HUES64 (cell line): ENCODE measurements at regions not wholly inside any gene's neighbourhood (a gene's known extent, or its start where the extent isn't known, plus 50 kb on each side); places are given as distances from the start of the nearest gene placed in this dataset.
A peak's percentile ranks its signal among the peaks of the same experiment; 100 is the strongest.
"Not testable (repeated sequence)": the region's sequence is repeated elsewhere in the genome, so short reads cannot be mapped to it uniquely, and the experiment has no call there.

Experiments used
- H3K27ac ChIP-seq: 2 replicates; pipeline ENCODE4 v1.7.0; 2013; ENCODE audit warnings: low read depth, low read length, inconsistent platforms
- H3K27me3 ChIP-seq: 2 replicates; pipeline ENCODE4 v1.6.1; 2013; ENCODE audit warnings: mild to moderate bottlenecking, low read length; ENCODE audit not compliant: insufficient read depth
- H3K36me3 ChIP-seq: 2 replicates; pipeline ENCODE4 v1.6.1; 2013; ENCODE audit warnings: mild to moderate bottlenecking, low read length; ENCODE audit not compliant: insufficient read depth
- H3K4me1 ChIP-seq: 2 replicates; pipeline ENCODE4 v1.6.1; 2013; ENCODE audit warnings: mild to moderate bottlenecking, low read length, moderate library complexity; ENCODE audit not compliant: insufficient read depth
- H3K4me3 ChIP-seq: 2 replicates; pipeline ENCODE4 v1.5.1; 2013; ENCODE audit warnings: mild to moderate bottlenecking, low read length, moderate library complexity
- H3K9ac ChIP-seq: 2 replicates; pipeline ENCODE4 v1.6.1; 2013; ENCODE audit warnings: mild to moderate bottlenecking, low read depth, low read length
- H3K9me3 ChIP-seq: 2 replicates; pipeline ENCODE4 v1.6.1; 2013; ENCODE audit warnings: low read depth, low read length; ENCODE audit not compliant: insufficient read depth
- WGBS: fragments of 150-250, 120-280 bp; methylation state at CpG from one replicate; pipeline ENCODE4 v1.1.7; 2013; ENCODE audit warnings: missing lambda C conversion rate; 5-methylcytosine and 5-hydroxymethylcytosine counted together

GRCh38 chr2:207334301-207334623 lies 168.5 kb upstream of the KLF7 start:
- no peaks in the 10 kb centered on the region for H3K9me3 ChIP-seq
- H3K9ac ChIP-seq = peak overlapping the region; percentile 76
- peaks cover 50% of the 10 kb centered on the region for H3K4me1 ChIP-seq
- WGBS = 35% methylated on average over 8 of the region's 8 CpGs
- H3K27me3 ChIP-seq = no peaks in the 10 kb centered on the region
- peak overlapping the region; percentile 96 for H3K27ac ChIP-seq
- peak overlapping the region; percentile 35 for H3K4me3 ChIP-seq
- no peaks in the 10 kb centered on the region for H3K36me3 ChIP-seq

GRCh38 chr2:207334624-207335371 lies 169.1 kb upstream of the KLF7 start:
- no peaks in the 10 kb centered on the region for H3K27me3 ChIP-seq
- WGBS = 7% methylated on average over 18 of the region's 20 CpGs
- peak overlapping the region; percentile 35 for H3K4me3 ChIP-seq
- H3K27ac ChIP-seq = peak overlapping the region; percentile 96
- H3K9ac ChIP-seq = peak overlapping the region; percentile 76
- H3K9me3 ChIP-seq = no peaks in the 10 kb centered on the region
- no peaks in the 10 kb centered on the region for H3K36me3 ChIP-seq
- peaks cover 48% of the 10 kb centered on the region for H3K4me1 ChIP-seq

- 72% methylated on average over 2 of the region's 6 CpGs for WGBS
These were observed 171.8 kb upstream of the KLF7 start for GRCh38 chr2:207337234-207338219.

GRCh38 chr2:207338220-207338607 lies 172.5 kb upstream of the KLF7 start:
- no peak overlapping the region for H3K4me3 ChIP-seq
- H3K36me3 ChIP-seq = no peaks in the 10 kb centered on the region
- H3K27ac ChIP-seq = no peak overlapping the region
- 81% methylated on average over 3 of the region's 3 CpGs for WGBS
- H3K27me3 ChIP-seq = no peaks in the 10 kb centered on the region
- H3K9me3 ChIP-seq = no peaks in the 10 kb centered on the region
- H3K9ac ChIP-seq = no peak overlapping the region
- H3K4me1 ChIP-seq = peaks cover 58% of the 10 kb centered on the region

More at GRCh38 chr2:207337234-207338219, 171.8 kb upstream of the KLF7 start:
- Histone ChIP-seq H3K4me3 (no peak overlapping the region), H3K9me3 (no peaks in the 10 kb centered on the region), H3K27me3 (no peaks in the 10 kb centered on the region), H3K4me1 (peaks cover 58% of the 10 kb centered on the region), H3K27ac (no peak overlapping the region), H3K9ac (no peak overlapping the region), H3K36me3 (no peaks in the 10 kb centered on the region)

GRCh38 chr2:207338610-207339009 lies 172.9 kb upstream of the KLF7 start:
- Histone ChIP-seq H3K27me3 (no peaks in the 10 kb centered on the region), H3K4me1 (peaks cover 55% of the 10 kb centered on the region), H3K36me3 (no peaks in the 10 kb centered on the region), H3K27ac (no peak overlapping the region), H3K4me3 (no peak overlapping the region), H3K9me3 (no peaks in the 10 kb centered on the region), H3K9ac (no peak overlapping the region)
- 91% methylated on average over 2 of the region's 3 CpGs for WGBS

GRCh38 chr2:207341112-207341750 lies 175.5 kb upstream of the KLF7 start:
- Histone ChIP-seq H3K9me3 (no peaks in the 10 kb centered on the region), H3K27me3 (no peaks in the 10 kb centered on the region), H3K4me1 (peaks cover 30% of the 10 kb centered on the region), H3K27ac (no peak overlapping the region), H3K9ac (no peak overlapping the region), H3K4me3 (no peak overlapping the region), H3K36me3 (no peaks in the 10 kb centered on the region)
- 80% methylated on average over 8 of the region's 9 CpGs for WGBS

GRCh38 chr2:207341804-207342203 lies 176.1 kb upstream of the KLF7 start:
- H3K36me3 ChIP-seq = no peaks in the 10 kb centered on the region
- peaks cover 24% of the 10 kb centered on the region for H3K4me1 ChIP-seq
- H3K27ac ChIP-seq = no peak overlapping the region
- no peak overlapping the region for H3K4me3 ChIP-seq
- no peaks in the 10 kb centered on the region for H3K27me3 ChIP-seq
- H3K9ac ChIP-seq = no peak overlapping the region
- no peaks in the 10 kb centered on the region for H3K9me3 ChIP-seq

GRCh38 chr2:207344596-207345394 lies 179.0 kb upstream of the KLF7 start:
- 90% methylated on average over 12 of the region's 12 CpGs for WGBS
- H3K27ac ChIP-seq, H3K27me3 ChIP-seq, H3K9ac ChIP-seq, H3K4me3 ChIP-seq, H3K36me3 ChIP-seq, H3K9me3 ChIP-seq: not testable (repeated sequence)
- H3K4me1 ChIP-seq = peaks cover 11% of the 10 kb centered on the region

GRCh38 chr2:207351171-207351570 lies 178.6 kb upstream of the CREB1 start:
- Histone ChIP-seq H3K9ac (no peak overlapping the region), H3K36me3 (no peaks in the 10 kb centered on the region), H3K27ac (no peak overlapping the region), H3K4me3 (no peak overlapping the region), H3K4me1 (no peaks in the 10 kb centered on the region), H3K9me3 (no peaks in the 10 kb centered on the region), H3K27me3 (no peaks in the 10 kb centered on the region)
- WGBS = 100% methylated on average over 1 of the region's 1 CpG

GRCh38 chr2:207352978-207353671 lies 176.6 kb upstream of the CREB1 start:
- Histone ChIP-seq H3K27ac (no peak overlapping the region), H3K4me1 (no peaks in the 10 kb centered on the region; the same call in 1 of the 2 replicates), H3K27me3 (no peaks in the 10 kb centered on the region), H3K9ac (no peak overlapping the region), H3K36me3 (no peaks in the 10 kb centered on the region), H3K9me3 (no peaks in the 10 kb centered on the region), H3K4me3 (no peak overlapping the region)
- 92% methylated on average over 8 of the region's 9 CpGs for WGBS
